ENCODE measurements at regions not wholly inside any gene's neighbourhood (a gene's known extent, or its start where the extent isn't known, plus 50 kb on each side); places are given as distances from the start of the nearest gene placed in this dataset.

DNA sequence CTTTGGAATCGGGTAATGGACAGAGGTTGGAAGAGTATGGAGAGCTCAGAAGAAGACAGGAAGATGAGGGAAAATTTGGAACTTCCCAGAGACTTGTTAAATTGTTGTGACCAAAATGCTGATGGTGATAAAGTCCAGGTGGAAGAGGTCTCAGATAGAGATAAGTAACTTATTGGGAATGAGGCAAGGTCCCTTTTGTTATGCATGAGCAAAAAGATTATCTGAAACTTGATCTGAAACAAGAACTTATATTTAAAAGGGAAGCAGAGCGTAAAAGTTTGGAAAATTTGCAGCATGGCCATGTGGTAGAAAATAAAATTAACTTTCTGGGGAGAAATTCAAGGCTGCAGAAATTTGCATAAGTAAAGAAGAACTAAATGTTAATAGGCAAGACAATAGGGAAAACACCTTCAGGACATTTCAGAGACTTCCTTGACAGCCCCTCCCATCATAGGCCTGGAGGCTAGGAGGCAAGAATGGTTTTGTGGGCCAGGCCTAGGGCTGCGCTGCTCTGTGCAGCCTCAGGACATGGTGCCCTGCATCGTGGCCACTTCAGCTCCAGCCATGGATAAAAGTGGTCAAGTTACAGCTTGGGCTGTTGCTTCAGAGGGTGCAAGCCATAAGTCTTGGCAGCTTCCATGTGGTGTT is 425.7 kb upstream of the PRICKLE1 start:
- DNase-seq (ENCODE audit: low spot score) = no peak

DNA sequence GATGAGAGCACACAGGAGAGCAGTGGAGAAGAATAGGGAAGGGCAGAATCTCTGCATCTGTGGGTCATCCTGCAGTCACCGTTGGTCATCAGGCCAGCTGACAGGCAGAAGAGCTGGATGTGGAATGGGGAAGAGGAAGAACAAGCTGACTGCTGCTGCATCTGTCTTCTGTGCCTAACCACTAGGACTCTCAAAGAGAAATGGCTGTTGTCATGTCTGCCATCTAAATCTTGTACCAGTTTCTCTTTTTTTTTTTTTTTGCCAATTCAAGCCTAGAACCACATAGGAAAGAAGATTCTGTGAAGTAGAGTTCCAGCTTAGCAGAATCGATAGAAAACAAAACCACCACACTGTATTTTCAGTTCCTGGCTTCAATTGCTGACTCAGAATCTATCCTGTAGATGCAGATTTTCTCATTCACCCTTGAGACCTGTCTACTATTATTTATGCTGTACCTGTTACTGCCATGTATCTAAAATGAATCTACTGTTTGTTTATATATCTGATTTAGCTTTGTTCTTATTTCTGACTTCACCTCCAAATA is 421.9 kb upstream of the PRICKLE1 start:
- no peak for DNase-seq (ENCODE audit: low spot score)

DNA sequence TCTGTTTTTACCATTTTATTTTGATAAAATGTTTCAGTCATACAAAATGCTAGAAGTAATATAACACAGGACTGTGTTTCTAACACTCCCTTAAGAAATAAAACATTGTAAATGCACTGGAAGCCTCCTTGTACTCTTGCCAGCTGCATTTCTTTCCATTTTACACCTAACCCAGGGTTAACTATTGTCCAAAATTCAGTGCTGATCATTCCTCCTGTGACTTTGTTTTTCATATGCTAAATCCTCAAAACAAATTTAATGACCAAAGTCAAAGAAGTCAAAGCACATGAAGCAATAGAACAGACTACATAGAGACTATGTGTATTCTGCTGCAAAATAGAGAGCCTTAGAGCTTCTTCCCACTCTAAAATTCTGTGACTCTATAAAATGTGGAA is 420.3 kb upstream of the PRICKLE1 start:
- no peak for DNase-seq (ENCODE audit: low spot score)

DNA sequence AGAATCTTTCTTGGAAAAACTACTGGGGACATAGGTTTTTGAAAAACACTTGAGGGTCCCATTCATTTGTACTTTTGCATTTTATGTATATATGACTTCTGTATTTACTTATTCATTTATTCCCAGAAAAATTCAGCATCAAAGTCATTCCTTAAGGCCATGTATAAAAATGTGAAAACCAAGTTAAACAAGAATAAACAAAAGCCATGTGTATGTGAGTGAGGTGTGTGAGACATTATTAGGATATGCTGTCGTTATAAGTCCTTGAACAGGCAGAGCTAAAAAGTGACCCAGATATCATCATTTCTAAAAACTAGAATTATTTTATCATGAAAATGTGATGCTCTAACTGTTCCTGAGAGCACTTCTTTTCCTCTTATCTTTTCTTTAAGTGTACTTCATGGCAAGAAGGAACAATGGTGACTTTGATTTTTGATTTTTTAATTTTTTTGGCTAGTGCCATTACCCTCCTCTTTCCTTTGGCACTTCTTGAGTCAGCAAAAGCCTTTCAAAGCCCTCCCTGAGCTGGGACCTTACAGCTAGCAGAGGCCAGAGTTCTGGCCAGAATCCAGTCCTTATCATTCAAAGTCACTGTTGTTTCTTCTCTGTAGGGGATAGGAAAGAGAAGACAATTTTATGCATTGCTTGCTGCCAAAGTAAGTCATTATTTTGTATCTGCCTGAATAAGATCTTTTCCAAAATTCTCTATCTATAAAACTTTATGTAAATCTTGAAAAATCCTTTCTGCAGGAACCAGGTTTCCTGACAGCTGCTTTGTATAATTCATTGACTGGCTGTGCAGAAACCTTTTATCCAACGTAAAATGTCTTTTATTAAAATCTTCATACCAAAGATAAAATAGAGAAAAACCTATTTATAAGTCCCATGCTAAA is 419.7 kb upstream of the PRICKLE1 start:
- DNase-seq (ENCODE audit: low spot score) = no peak

DNA sequence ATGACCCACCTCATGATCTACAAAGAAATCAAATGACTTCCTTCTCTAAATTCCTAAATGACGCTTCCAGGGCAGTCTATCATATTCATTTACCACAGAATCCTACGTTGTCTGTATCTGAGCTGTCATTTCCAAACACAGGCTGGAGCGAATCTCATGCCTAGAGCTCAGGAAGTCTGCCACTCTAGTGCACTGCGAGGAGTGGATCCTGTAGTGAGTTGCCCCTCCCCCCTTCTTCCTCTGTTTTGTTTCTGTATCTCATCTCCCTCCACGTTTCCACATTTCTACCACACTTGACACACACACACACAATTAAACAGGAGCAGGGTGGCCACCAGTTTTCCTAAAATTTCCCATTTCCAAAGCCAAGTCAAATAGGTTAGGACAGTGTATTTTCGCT is 415.4 kb upstream of the PRICKLE1 start:
- no peak for DNase-seq (ENCODE audit: low spot score)

DNA sequence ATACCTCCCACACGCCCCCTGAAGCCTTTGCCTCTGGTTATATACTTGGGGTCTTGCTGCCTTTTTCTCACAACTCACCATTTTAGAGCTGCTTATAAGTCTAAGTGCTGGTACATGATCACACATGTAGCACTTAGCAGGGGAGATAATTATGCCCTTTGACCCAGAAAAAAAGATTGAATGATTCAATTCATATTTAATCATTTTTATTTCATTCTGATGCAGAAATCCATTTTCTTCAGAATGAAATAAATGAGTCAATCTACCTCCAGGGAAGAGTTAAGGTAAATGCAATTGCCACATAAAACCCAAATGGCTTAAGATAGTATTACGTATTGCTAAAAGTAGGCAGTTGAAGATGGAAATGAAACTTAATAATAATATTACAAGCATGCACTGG is 414.6 kb upstream of the PRICKLE1 start:
- DNase-seq (ENCODE audit: low spot score) = no peak

DNA sequence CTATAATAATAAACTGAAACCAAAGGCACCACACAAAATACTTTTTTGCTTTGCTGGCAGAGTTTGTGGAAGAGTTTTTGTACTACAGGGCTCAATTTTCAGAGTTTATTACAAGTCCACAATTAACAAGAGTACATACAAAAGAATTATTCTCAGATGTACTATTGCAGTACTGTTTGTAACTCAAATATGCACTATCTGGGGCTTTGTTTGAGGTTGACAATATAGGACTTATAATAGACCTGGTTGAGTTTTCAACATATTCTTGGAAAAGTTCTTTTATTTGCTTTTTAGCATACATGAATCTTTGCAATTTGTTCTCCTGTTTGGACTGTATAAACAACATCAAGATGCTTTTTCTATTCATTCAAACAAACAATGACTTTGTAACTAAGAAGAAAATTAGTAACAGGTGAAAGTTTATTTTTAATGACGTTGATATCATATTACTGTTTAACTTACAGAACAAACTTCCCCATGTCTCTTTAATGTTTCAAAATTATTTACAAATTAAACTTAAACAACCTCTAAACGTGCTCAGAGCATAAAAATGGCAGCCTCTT is 407.4 kb upstream of the PRICKLE1 start:
- DNase-seq (ENCODE audit: low spot score) = no peak

DNA sequence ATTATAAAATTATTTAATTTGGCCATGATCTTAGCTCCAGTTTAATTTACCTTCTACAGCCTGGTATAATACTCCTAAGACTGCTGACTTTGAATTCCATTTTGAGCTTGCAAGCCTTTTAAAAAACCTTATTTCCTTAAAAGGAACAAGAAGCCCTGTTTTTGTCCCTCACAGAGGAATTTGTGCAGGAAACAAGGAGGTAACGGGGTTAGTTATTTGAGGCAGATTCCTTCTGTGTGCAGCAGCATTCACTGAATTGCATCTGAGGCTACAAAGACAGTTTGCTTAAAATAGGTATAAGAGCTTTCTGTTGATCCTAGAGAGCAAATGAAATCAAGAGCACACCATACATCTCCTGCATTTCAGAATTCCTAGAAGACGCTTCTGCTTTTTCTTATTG is 403.3 kb upstream of the PRICKLE1 start:
- no peak for DNase-seq (ENCODE audit: low spot score)

DNA sequence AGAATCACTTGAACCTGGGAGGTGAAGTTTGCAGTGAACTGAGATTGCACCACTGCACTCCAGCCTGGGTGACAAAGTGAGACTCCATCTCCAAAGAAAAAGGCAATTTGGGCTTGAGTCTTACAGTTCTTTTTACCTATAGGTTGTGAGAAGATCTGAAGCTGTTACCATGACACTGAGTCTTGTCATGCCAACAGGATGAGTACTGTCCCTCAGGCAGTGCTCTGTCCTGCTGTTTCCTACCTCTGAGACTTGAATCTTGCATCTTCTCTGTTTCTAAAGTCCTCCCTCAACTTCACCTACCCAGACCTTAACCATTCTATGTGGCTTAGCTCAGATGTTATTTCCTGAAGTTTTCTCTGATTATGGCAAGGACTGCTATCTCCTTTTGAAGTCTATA is 400.8 kb upstream of the PRICKLE1 start:
- no peak for DNase-seq (ENCODE audit: low spot score)

DNA sequence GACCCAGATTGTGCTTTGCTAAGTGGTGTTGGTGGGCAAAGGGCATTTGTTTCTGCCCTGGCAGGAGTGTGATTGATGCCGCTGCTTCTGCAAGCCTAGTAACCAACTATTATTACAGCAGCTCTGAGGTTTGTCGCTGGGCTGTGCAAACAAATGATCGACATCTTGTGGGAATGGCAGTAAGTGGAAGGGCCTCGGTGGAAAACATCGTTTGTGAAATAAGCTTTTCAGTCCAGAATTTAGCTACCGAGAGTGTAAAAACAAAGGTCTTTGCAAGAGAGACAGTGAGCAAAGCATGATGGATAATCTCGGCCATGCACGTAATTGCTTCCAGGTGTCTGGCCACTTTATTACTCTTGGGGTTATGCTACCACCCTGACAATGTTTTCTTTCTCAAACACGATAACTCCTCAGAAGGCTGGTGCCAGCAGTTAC is 397.7 kb upstream of the PRICKLE1 start:
- no peak for DNase-seq (ENCODE audit: low spot score)

DNA sequence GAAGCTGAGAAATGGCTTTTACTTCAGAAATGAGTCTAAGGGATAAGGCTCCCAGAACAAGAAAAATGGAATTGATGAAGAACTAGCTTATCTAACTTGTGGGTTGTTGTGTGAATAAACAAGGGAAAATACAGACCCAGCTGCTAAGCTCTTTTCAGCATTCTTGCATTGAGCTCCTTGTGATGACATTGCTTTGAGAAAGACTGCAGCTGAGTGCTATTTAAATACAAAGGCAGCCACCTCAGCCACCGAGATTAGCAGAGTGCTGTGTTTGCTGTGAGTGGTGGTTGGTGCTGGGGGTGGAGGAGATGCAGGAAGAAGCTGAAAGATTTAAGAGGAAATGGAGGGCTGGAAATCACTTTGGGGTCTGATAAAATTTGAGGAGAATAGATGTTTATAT is 396.0 kb upstream of the PRICKLE1 start:
- DNase-seq (ENCODE audit: low spot score) = peak; percentile 57

DNA sequence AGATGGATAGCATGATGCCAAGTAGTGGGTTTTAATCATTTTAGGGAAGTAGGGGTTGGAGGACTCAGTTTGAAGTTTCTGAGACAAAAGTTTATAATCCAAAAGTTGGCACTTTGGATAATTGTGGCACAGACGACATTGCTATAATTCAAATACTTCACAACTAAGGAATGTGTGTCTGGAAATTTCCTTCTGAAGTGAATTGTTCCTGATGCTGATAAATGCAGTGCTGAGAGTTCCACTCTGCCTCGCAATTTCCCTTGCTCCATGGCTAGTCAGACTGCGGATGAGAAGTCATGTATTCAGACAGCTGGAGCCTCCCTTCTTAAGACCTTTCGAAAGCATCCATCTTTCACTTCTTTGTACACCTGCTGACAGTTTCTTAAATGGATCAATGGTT is 393.3 kb upstream of the PRICKLE1 start:
- DNase-seq (ENCODE audit: low spot score) = no peak

DNA sequence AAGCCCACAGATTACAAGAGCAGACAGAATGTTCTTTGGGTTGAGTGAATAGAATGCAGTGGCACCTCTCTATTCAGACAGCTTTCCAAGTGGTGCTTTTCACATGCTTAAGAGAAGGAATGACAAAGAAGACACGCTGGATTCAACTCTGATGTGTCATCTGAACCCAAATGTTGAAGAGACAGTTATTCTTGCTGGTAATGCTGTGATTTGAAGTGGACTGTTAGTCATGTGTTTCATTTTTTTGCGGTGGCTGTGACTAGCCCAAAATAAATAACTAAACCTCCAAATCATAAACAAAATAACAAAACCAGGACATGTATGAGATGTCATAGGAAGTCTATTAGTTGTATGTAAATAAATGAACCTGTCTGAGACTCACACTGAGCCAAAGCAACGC is 391.8 kb upstream of the PRICKLE1 start:
- DNase-seq (ENCODE audit: low spot score) = no peak

DNA sequence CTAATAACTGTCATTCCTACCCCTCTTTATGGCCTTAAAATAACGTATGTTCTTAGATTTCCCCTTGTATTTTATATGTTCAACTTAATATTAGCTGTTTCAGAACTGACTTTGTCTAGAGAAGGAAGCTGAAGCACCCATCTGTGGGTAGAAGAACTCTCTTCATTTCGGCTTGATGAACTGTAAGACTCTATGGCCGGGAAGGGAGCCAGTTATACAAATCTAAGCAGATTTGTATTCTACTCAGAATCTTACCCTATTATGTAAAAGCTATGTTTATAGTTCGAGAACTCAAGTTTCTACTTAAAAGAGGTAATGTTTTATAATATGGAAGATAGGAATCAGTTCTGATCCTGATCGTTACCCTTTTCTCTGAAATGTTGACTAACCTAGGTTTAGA is 390.9 kb upstream of the PRICKLE1 start:
- no peak for DNase-seq (ENCODE audit: low spot score)

DNA sequence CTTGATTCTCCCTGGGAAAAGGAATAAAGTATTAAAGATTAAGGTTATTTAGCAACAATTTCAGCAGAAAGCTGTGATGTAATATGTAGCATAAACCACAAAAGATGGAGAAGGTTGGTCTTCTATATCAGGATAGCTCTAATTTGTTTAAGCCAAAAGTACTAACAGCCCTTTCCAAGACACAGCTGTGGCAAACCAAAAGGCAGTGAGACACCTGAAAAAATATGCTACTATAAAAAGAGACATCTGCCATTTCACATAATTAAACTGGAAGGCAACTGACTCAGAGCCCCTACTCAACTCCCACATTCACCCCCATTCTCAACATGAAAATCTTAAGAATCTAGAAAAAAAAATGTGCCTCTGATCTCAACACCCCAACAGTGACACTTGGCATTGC is 390.2 kb upstream of the PRICKLE1 start:
- no peak for DNase-seq (ENCODE audit: low spot score)

DNA sequence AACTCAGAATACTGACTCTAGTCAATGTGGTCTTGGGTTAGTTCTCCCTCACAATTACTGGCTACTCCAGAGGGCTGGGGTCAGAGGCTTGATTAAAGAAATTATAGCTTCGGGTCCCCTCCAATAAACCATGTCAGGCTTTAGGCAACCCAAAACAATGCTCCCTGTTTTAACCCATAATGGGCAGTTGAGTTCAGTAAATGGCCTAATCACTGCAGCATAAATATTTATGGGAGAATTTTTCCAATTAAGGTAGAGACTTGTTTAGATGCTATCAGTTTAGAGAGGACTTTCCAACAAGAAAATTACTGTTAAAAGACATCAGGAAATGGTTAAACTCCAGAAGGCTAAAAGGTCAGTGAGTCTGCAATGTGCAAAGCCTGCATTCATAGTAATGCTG is 389.2 kb upstream of the PRICKLE1 start:
- DNase-seq (ENCODE audit: low spot score) = no peak

DNA sequence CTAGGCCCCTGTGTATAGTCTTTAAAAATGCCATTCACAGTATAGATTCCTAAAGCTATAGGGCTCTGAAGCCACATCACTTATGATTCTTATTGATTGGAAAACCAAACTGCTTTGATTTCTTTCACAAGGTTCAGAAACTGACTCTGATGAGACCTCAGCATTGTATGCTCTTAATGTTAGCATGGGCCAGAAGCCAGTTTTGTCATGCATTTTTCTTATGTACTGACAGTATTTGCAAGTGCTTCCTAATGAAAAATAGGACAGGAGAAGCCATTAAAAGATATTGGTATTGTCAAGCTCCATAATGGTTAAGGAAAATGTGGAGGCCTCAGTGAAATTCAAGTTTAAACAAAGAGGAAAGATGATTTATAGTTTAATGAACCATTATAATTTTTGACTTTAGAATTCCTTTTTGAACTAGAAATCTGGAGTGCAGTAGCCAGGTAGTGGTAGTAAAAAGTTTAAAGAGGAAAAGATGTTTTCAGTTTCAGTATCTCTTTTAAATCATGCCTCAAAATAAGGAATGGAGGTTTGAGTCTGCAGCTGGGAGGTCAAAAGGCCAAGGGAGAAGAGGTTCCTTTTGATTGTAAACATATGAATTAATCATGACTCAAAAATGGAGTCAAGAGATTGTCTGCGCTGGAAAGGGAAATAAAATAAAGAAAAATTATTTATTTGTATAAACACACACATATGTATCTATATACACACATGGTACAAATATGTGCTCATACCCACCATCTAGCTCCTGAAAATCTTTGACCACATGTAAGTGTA is 388.1 kb upstream of the PRICKLE1 start:
- DNase-seq (ENCODE audit: low spot score) = no peak

DNA sequence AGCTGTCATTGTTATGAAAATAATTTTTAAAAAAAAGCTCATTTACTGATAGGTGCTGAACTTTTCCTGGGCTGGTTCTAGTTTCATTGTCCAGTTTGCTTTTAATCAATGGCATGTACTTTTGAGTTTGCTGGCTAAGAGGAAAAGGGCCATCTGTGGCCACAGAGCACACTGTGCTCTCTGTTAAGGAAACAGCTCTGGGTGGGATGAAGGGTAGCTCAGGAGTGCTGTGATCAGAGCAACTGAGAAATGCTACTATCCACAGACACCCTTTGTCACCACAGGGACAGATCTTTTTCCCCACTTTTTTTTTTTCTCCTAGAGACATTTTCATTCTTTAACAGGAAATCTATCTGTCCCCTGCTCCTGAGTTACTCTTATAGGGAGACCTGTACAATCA is 387.1 kb upstream of the PRICKLE1 start:
- DNase-seq (ENCODE audit: low spot score) = no peak

DNA sequence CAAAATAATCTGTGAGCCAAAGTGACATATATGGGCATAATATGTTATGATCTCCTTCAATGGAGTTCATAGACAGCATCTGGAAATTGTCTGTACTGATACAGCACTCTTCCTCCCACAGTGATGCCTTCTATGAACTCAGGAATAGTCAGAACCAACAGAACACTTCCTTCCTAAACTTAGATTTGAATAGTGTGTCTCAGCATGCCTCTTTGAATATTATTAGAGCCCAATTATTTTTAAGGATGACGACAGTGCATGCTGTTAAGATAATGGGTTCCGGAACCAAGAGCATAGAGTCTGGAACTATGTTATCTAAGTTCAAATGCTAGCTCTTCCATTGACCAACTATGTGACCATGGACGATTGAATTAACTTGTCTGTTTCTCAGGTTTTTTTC is 386.6 kb upstream of the PRICKLE1 start:
- no peak for DNase-seq (ENCODE audit: low spot score)

DNA sequence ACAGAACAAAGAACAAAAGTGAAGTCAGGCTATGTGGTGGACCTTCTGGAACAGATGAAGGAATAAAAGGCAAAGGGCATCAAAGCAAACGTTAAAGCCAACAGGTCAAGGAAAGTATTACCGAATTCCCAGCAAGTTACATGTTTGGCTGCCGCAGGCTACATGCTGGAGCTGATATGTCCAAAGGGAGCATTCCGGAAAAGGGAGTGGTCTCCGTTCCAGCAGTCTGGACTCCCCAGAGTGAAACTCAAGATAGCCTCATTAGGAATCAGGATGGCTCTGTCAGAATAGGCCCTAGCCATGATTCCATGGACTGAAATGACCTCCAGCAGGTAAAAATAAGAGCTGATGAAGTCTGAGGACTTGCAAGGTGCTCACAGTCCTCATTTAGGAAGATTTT is 379.8 kb upstream of the PRICKLE1 start:
- DNase-seq (ENCODE audit: low spot score) = no peak

DNA sequence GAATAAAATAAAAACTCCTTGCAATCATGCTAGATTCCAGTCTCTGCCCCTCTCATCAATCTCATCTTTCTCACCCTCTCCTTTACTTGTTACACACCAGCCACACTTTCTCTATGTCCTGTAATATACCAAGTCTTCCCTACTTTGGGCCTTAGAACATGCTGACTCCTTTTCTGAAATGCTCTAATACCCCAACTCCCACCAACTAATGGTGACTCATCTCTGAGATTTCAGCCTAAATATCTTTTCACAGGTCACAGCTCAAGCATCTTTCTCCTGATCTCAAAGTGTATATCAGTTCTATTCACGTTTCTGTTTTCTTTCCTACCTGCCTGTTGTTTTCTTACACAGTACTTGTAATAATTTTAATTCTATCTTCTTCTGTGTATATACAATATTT is 378.9 kb upstream of the PRICKLE1 start:
- DNase-seq (ENCODE audit: low spot score) = no peak

DNA sequence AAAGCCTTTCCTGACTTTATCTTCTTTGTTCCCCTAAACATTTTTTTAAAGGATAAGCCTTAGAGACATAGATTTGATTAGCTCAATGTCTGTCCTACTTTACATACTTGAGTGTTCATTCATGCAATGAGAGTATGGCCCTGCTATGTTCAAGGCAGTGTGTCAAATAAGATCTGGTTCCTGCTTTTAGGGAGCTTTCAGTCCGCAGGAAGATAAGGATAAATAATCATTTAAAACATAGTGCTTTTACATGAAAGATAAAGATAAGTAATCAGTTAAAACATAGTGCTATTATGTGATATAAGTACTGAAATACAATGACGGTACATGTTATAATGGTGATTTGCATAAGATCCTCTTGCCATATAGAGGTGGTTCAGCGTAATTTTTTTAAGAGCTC is 378.3 kb upstream of the PRICKLE1 start:
- DNase-seq (ENCODE audit: low spot score) = no peak

Measured in ecto neural progenitor cell (in vitro differentiated cells).